ENCODE measurements at regions not wholly inside any gene's neighbourhood (a gene's known extent, or its start where the extent isn't known, plus 50 kb on each side); places are given as distances from the start of the nearest gene placed in this dataset.

DNA sequence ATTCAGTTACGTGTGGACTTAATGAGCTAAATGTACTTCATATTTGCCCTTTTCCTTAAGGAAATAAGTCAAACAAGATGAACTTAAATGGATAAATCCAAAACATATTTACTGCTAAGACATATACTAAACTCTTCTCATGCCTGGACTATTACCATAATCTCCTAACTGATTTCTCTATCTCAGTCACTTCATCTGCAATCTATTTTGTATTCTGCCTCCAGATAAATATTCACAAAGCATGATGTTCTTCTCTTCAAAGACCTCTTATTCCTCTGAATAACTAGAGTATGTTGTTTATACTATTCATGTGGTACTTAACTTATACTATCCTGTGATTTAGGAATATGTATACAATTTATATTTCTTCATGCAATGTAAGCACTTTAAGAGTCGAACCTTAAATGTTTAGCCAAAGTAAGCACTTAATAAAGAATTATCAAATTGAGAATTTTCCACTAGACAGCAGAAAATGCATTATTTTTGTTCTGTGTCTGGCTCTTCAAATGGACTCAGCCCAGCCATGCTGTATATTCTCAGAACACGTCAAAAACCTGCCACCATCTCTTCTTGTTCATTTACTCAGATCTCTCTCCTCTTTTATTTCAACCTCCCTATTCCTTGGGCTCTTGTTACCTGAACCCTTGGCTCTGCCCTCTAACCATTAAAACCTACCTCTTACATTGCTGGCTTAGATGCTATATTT, 79.9 kb upstream of the ARHGAP28 start:
- no peak overlapping the region for H2AFZ ChIP-seq (ENCODE audit: low read length)
- H3K36me3 ChIP-seq (ENCODE audit: insufficient read depth, low read length): no peaks in the 10 kb centered on the region
- H3K27me3 ChIP-seq (ENCODE audit: insufficient read depth, low read length, poor library complexity, severe bottlenecking): no peaks in the 10 kb centered on the region
- no peaks in the 10 kb centered on the region for H3K79me2 ChIP-seq (ENCODE audit: insufficient read depth, low read length)
- no peaks in the 10 kb centered on the region for H4K20me1 ChIP-seq (ENCODE audit: insufficient read depth, low read length, poor library complexity, severe bottlenecking)
- H3F3A ChIP-seq (ENCODE audit: low read depth): no peaks in the 10 kb centered on the region
- H3K4me2 ChIP-seq (ENCODE audit: low read depth, low read length, poor library complexity, severe bottlenecking): no peak overlapping the region
- no peaks in the 10 kb centered on the region for H3K4me1 ChIP-seq (ENCODE audit: insufficient read depth, low read length, poor library complexity, severe bottlenecking)
- H3K9me2 ChIP-seq (replicated peaks; ENCODE audit: low read depth, low read length): no peaks in the 10 kb centered on the region
- no peaks in the 10 kb centered on the region for H3K9me3 ChIP-seq (ENCODE audit: insufficient read depth, low read depth, low read length)
- TF ChIP-seq, protein P1, sequence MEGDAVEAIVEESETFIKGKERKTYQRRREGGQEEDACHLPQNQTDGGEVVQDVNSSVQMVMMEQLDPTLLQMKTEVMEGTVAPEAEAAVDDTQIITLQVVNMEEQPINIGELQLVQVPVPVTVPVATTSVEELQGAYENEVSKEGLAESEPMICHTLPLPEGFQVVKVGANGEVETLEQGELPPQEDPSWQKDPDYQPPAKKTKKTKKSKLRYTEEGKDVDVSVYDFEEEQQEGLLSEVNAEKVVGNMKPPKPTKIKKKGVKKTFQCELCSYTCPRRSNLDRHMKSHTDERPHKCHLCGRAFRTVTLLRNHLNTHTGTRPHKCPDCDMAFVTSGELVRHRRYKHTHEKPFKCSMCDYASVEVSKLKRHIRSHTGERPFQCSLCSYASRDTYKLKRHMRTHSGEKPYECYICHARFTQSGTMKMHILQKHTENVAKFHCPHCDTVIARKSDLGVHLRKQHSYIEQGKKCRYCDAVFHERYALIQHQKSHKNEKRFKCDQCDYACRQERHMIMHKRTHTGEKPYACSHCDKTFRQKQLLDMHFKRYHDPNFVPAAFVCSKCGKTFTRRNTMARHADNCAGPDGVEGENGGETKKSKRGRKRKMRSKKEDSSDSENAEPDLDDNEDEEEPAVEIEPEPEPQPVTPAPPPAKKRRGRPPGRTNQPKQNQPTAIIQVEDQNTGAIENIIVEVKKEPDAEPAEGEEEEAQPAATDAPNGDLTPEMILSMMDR (conservative IDR thresholded peaks at IDR 0.05; ENCODE audit: low read length): no peak
- TF ChIP-seq EZH2phosphoT487 (IDR thresholded peaks at IDR 0.05; ENCODE audit: borderline replicate concordance): no peak
- no peak overlapping the region for H3K9ac ChIP-seq (ENCODE audit: low read depth, low read length, poor library complexity, severe bottlenecking)
- H3K4me3 ChIP-seq (ENCODE audit: low read length, poor library complexity, severe bottlenecking): no peak overlapping the region

DNA sequence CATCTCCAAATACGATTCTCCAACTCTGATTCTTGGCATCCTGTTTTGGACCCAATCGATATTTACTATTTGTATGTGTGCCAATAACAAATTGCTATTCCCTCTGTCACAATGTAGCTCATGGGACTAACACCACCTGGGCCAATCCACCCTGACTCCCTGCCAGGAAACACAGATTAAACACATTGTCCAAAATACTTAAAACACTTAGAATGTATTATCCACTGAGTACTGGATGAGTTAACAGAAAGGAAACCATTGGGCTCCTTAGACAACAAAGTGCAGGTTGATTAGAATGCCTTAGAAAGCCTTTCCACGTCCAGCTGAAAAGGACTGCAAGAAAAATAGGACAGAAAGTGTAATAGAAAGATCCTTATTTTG, 79.4 kb upstream of the ARHGAP28 start:
- no peaks in the 10 kb centered on the region for H3K79me2 ChIP-seq (ENCODE audit: insufficient read depth, low read length)
- H3F3A ChIP-seq (ENCODE audit: low read depth): no peaks in the 10 kb centered on the region
- no peak overlapping the region for H3K4me2 ChIP-seq (ENCODE audit: low read depth, low read length, poor library complexity, severe bottlenecking)
- H3K4me1 ChIP-seq (ENCODE audit: insufficient read depth, low read length, poor library complexity, severe bottlenecking): no peaks in the 10 kb centered on the region
- no peaks in the 10 kb centered on the region for H3K9me3 ChIP-seq (ENCODE audit: insufficient read depth, low read depth, low read length)
- no peaks in the 10 kb centered on the region for H3K36me3 ChIP-seq (ENCODE audit: insufficient read depth, low read length)
- no peaks in the 10 kb centered on the region for H3K27me3 ChIP-seq (ENCODE audit: insufficient read depth, low read length, poor library complexity, severe bottlenecking)
- no peaks in the 10 kb centered on the region for H3K9me2 ChIP-seq (replicated peaks; ENCODE audit: low read depth, low read length)
- no peak overlapping the region for H3K4me3 ChIP-seq (ENCODE audit: low read length, poor library complexity, severe bottlenecking)
- H3K9ac ChIP-seq (ENCODE audit: low read depth, low read length, poor library complexity, severe bottlenecking): no peak overlapping the region
- H4K20me1 ChIP-seq (ENCODE audit: insufficient read depth, low read length, poor library complexity, severe bottlenecking): no peaks in the 10 kb centered on the region
- no peak for TF ChIP-seq EZH2phosphoT487 (IDR thresholded peaks at IDR 0.05; ENCODE audit: borderline replicate concordance)
- TF ChIP-seq, protein P1 (conservative IDR thresholded peaks at IDR 0.05; ENCODE audit: low read length): no peak
- H2AFZ ChIP-seq (ENCODE audit: low read length): no peak overlapping the region

DNA sequence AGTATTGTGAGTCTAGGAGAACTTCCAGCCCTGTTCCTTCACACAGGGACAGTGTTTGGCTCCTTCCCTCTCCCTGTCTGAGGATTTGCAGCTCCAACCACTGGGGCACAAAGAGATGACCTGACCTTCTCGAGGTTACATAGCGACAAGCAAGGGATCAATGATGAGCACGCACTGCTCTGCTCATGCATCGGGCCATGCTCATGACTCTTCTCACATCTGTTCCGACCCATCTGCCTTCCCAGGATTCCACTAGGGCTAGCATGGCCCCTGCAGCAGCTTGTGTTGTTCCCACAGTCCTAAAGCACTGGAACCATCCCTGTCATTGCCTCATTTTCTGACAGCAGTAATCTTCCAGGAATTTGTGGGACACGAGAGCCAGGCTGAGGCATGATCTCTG, 78.8 kb upstream of the ARHGAP28 start:
- H3K4me3 ChIP-seq (ENCODE audit: low read length, poor library complexity, severe bottlenecking): no peak overlapping the region
- H3K4me2 ChIP-seq (ENCODE audit: low read depth, low read length, poor library complexity, severe bottlenecking): no peak overlapping the region
- no peaks in the 10 kb centered on the region for H3K27me3 ChIP-seq (ENCODE audit: insufficient read depth, low read length, poor library complexity, severe bottlenecking)
- no peaks in the 10 kb centered on the region for H3K4me1 ChIP-seq (ENCODE audit: insufficient read depth, low read length, poor library complexity, severe bottlenecking)
- H3K36me3 ChIP-seq (ENCODE audit: insufficient read depth, low read length): no peaks in the 10 kb centered on the region
- TF ChIP-seq, protein P1 (conservative IDR thresholded peaks at IDR 0.05; ENCODE audit: low read length): no peak
- no peak for TF ChIP-seq EZH2phosphoT487 (IDR thresholded peaks at IDR 0.05; ENCODE audit: borderline replicate concordance)
- H3K9ac ChIP-seq (ENCODE audit: low read depth, low read length, poor library complexity, severe bottlenecking): no peak overlapping the region
- no peaks in the 10 kb centered on the region for H3K9me2 ChIP-seq (replicated peaks; ENCODE audit: low read depth, low read length)
- no peaks in the 10 kb centered on the region for H3K79me2 ChIP-seq (ENCODE audit: insufficient read depth, low read length)
- no peaks in the 10 kb centered on the region for H3F3A ChIP-seq (ENCODE audit: low read depth)
- no peak overlapping the region for H2AFZ ChIP-seq (ENCODE audit: low read length)
- no peaks in the 10 kb centered on the region for H4K20me1 ChIP-seq (ENCODE audit: insufficient read depth, low read length, poor library complexity, severe bottlenecking)
- no peaks in the 10 kb centered on the region for H3K9me3 ChIP-seq (ENCODE audit: insufficient read depth, low read depth, low read length)

Data from Loucy (cell line).